GM23338 (cell line): ENCODE measurements at regions not wholly inside any gene's neighbourhood (a gene's known extent, or its start where the extent isn't known, plus 50 kb on each side); places are given as distances from the start of the nearest gene placed in this dataset.
A peak's percentile ranks its signal among the peaks of the same experiment; 100 is the strongest.

ENCODE experiments used
- ATAC-seq: fragments of 200-7000 bp; cut with Tn5 transposase; 3 replicates; pipeline ENCODE4 v1.9.1; 2020
- DNase-seq: peaks from one replicate; pipeline ENCODE4 v3.0.0-alpha.2; 2015; ENCODE audit warnings: low spot score
- H2AFZ ChIP-seq: fragments of 200-600 bp; sonication (generic); 2 replicates; pipeline ENCODE4 v1.8.0; 2016; ENCODE audit warnings: antibody characterized with exemption, mild to moderate bottlenecking, moderate library complexity
- H3F3A ChIP-seq: fragments of 200-600 bp; sonication (generic); replicated peaks from 2 replicates; pipeline ENCODE4 v1.8.0; 2017; ENCODE audit warnings: antibody characterized with exemption, mixed run types, low read depth
- H3K27ac ChIP-seq: fragments of 200-600 bp; sonication (generic); 2 replicates; pipeline ENCODE4 v1.6.1; 2016; ENCODE audit warnings: low read depth
- H3K27me3 ChIP-seq: fragments of 200-600 bp; sonication (generic); 2 replicates; pipeline ENCODE4 v1.8.0; 2016; ENCODE audit warnings: mild to moderate bottlenecking, mixed run types, moderate library complexity; ENCODE audit not compliant: insufficient read depth
- H3K36me3 ChIP-seq: fragments of 200-600 bp; sonication (generic); 2 replicates; pipeline ENCODE4 v1.8.0; 2016; ENCODE audit warnings: mild to moderate bottlenecking; ENCODE audit not compliant: insufficient read depth
- H3K4me1 ChIP-seq: fragments of 200-600 bp; sonication (generic); 2 replicates; pipeline ENCODE4 v1.8.0; 2016; ENCODE audit warnings: mild to moderate bottlenecking, moderate library complexity; ENCODE audit not compliant: insufficient read depth
- H3K4me2 ChIP-seq: fragments of 200-600 bp; sonication (generic); 2 replicates; pipeline ENCODE4 v1.7.1; 2017; ENCODE audit warnings: mixed run types
- H3K4me3 ChIP-seq: fragments of 200-600 bp; sonication (generic); 2 replicates; pipeline ENCODE4 v1.6.1; 2016; ENCODE audit warnings: mixed run types
- H3K79me2 ChIP-seq: fragments of 200-600 bp; sonication (generic); replicated peaks from 2 replicates; pipeline ENCODE4 v1.8.0; 2017; ENCODE audit warnings: mild to moderate bottlenecking; ENCODE audit not compliant: insufficient read depth
- H3K9me2 ChIP-seq: fragments of 200-600 bp; sonication (generic); 2 replicates; pipeline ENCODE4 v1.8.0; 2017; ENCODE audit not compliant: insufficient read depth
- H4K20me1 ChIP-seq: fragments of 200-600 bp; sonication (generic); replicated peaks from 2 replicates; pipeline ENCODE4 v1.8.0; 2017; ENCODE audit warnings: mild to moderate bottlenecking; ENCODE audit not compliant: insufficient read depth
- H3K27ac Mint-ChIP-seq: 2 replicates; pipeline ENCODE4 v1.8.0; 2020; ENCODE audit warnings: inconsistent platforms, mild to moderate bottlenecking, moderate library complexity, mixed read lengths
- H3K27me3 Mint-ChIP-seq: 3 replicates; pipeline ENCODE4 v1.8.0; 2022; ENCODE audit warnings: low read depth, mild to moderate bottlenecking, moderate library complexity, mixed read lengths, inconsistent platforms; ENCODE audit not compliant: insufficient read depth, poor library complexity
- H3K36me3 Mint-ChIP-seq: 3 replicates; pipeline ENCODE4 v1.8.0; 2021; ENCODE audit warnings: low read depth, mild to moderate bottlenecking, inconsistent platforms, moderate library complexity, mixed read lengths
- H3K4me1 Mint-ChIP-seq: 3 replicates; pipeline ENCODE4 v1.8.0; 2020; ENCODE audit warnings: mild to moderate bottlenecking, inconsistent platforms, mixed read lengths
- H3K4me3 Mint-ChIP-seq: 3 replicates; pipeline ENCODE4 v1.8.0; 2021; ENCODE audit warnings: moderate library complexity, mild to moderate bottlenecking, inconsistent platforms, mixed read lengths
- H3K9me3 Mint-ChIP-seq: 3 replicates; pipeline ENCODE4 v1.8.0; 2020; ENCODE audit warnings: moderate library complexity, mild to moderate bottlenecking, inconsistent platforms, mixed read lengths
- CREB1 ChIP-seq: fragments of 250-450 bp; sonication (Bioruptor Pico); IDR thresholded peaks from 2 replicates; pipeline ENCODE4 v1.5.0; 2020; ENCODE audit warnings: low read depth, mild to moderate bottlenecking, moderate library complexity
- EZH2phosphoT487 ChIP-seq: fragments of 200-600 bp; sonication (generic); IDR thresholded peaks from one replicate; pipeline ENCODE4 v1.8.1; 2018; ENCODE audit warnings: antibody characterized with exemption; ENCODE audit not compliant: unreplicated experiment
- JUNB ChIP-seq: IDR thresholded peaks from one replicate; pipeline ENCODE4 v1.6.1; 2016; ENCODE audit warnings: antibody characterized with exemption; ENCODE audit not compliant: unreplicated experiment
- NANOG ChIP-seq: IDR thresholded peaks from 2 replicates; pipeline ENCODE4 v1.6.1; 2016; ENCODE audit warnings: antibody characterized with exemption, borderline replicate concordance
- ZNF114 ChIP-seq: fragments of 250-450 bp; sonication (Bioruptor Pico); IDR thresholded peaks from 2 replicates; pipeline ENCODE4 v1.5.0; 2020; ENCODE audit warnings: mild to moderate bottlenecking, moderate library complexity
- TF ChIP-seq, protein P1 (sequence below): fragments of 250-450 bp; sonication (Bioruptor Pico); IDR thresholded peaks from 2 replicates; pipeline ENCODE4 v1.5.0; 2020; ENCODE audit warnings: mild to moderate bottlenecking, moderate library complexity
- TF ChIP-seq, protein P2 (sequence below), 2 experiments: fragments of 200-600 bp in 1 of 2; sonication (generic) in 1 of 2; conservative IDR thresholded peaks; 2 replicates each; pipeline versions ENCODE4 v1.5.1 to v1.6.1; 2016 to 2017; ENCODE audit warnings: antibody characterized with exemption in 2 of 2, low read depth in 2 of 2, mild to moderate bottlenecking in 2 of 2, moderate library complexity in 1 of 2
- TF ChIP-seq, protein P3 (sequence below): IDR thresholded peaks from 2 replicates; pipeline ENCODE4 v1.6.1; 2016; ENCODE audit warnings: antibody characterized with exemption
- TF ChIP-seq, protein P4 (sequence below): IDR thresholded peaks from one replicate; pipeline ENCODE4 v1.6.1; 2018; ENCODE audit warnings: antibody characterized with exemption; ENCODE audit not compliant: unreplicated experiment

DNA sequence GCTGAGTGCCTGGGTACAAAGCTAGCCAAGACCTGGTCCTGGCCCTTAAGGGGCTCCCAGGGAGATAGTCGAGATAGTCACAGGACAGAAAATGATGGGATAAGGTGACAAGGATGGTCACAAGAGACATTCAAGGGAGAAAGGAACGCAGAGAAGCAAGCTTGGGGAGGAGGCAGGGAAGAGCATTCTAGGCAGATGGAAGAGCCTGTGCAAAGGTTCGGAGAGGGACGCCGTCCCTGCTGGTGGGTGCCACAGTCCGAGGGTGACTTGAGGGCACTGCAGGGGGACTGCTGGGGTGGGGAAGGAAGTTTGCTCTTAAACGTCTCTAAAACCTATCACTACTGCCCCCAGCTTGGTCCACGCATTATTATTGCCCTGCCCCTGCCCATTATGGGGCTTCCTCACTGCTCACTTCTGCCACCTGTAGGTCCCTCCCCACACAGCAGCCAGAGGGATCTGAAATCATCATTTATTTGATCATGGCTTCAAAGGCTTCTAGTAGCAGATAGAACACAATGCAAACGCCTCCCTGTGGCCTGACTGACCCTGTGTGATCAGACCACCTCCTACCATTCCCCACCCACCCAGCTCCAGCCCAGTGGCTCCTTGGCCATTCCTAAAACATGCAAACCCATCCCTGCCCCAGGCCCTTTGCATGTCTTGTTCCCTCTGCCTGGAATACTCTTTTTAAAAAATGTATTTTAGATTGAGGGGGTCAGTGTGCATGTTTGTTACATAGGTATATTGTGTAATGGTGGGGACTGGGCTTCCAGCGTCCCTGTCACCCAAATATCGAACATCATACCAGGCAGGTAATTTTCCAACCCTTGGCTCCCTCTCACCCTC is 60.3 kb downstream of the RMI2 start (continued):
- TF ChIP-seq, protein P1, sequence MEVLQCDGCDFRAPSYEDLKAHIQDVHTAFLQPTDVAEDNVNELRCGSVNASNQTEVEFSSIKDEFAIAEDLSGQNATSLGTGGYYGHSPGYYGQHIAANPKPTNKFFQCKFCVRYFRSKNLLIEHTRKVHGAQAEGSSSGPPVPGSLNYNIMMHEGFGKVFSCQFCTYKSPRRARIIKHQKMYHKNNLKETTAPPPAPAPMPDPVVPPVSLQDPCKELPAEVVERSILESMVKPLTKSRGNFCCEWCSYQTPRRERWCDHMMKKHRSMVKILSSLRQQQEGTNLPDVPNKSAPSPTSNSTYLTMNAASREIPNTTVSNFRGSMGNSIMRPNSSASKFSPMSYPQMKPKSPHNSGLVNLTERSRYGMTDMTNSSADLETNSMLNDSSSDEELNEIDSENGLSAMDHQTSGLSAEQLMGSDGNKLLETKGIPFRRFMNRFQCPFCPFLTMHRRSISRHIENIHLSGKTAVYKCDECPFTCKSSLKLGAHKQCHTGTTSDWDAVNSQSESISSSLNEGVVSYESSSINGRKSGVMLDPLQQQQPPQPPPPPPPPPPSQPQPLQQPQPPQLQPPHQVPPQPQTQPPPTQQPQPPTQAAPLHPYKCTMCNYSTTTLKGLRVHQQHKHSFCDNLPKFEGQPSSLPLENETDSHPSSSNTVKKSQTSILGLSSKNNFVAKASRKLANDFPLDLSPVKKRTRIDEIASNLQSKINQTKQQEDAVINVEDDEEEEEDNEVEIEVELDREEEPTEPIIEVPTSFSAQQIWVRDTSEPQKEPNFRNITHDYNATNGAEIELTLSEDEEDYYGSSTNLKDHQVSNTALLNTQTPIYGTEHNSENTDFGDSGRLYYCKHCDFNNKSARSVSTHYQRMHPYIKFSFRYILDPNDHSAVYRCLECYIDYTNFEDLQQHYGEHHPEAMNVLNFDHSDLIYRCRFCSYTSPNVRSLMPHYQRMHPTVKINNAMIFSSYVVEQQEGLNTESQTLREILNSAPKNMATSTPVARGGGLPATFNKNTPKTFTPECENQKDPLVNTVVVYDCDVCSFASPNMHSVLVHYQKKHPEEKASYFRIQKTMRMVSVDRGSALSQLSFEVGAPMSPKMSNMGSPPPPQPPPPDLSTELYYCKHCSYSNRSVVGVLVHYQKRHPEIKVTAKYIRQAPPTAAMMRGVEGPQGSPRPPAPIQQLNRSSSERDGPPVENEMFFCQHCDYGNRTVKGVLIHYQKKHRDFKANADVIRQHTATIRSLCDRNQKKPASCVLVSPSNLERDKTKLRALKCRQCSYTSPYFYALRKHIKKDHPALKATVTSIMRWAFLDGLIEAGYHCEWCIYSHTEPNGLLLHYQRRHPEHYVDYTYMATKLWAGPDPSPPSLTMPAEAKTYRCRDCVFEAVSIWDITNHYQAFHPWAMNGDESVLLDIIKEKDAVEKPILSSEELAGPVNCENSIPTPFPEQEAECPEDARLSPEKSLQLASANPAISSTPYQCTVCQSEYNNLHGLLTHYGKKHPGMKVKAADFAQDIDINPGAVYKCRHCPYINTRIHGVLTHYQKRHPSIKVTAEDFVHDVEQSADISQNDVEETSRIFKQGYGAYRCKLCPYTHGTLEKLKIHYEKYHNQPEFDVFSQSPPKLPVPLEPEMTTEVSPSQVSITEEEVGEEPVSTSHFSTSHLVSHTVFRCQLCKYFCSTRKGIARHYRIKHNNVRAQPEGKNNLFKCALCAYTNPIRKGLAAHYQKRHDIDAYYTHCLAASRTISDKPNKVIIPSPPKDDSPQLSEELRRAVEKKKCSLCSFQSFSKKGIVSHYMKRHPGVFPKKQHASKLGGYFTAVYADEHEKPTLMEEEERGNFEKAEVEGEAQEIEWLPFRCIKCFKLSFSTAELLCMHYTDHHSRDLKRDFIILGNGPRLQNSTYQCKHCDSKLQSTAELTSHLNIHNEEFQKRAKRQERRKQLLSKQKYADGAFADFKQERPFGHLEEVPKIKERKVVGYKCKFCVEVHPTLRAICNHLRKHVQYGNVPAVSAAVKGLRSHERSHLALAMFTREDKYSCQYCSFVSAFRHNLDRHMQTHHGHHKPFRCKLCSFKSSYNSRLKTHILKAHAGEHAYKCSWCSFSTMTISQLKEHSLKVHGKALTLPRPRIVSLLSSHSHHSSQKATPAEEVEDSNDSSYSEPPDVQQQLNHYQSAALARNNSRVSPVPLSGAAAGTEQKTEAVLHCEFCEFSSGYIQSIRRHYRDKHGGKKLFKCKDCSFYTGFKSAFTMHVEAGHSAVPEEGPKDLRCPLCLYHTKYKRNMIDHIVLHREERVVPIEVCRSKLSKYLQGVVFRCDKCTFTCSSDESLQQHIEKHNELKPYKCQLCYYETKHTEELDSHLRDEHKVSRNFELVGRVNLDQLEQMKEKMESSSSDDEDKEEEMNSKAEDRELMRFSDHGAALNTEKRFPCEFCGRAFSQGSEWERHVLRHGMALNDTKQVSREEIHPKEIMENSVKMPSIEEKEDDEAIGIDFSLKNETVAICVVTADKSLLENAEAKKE (CRISPR knock-in tag), result no peak
- TF ChIP-seq, protein P2, sequence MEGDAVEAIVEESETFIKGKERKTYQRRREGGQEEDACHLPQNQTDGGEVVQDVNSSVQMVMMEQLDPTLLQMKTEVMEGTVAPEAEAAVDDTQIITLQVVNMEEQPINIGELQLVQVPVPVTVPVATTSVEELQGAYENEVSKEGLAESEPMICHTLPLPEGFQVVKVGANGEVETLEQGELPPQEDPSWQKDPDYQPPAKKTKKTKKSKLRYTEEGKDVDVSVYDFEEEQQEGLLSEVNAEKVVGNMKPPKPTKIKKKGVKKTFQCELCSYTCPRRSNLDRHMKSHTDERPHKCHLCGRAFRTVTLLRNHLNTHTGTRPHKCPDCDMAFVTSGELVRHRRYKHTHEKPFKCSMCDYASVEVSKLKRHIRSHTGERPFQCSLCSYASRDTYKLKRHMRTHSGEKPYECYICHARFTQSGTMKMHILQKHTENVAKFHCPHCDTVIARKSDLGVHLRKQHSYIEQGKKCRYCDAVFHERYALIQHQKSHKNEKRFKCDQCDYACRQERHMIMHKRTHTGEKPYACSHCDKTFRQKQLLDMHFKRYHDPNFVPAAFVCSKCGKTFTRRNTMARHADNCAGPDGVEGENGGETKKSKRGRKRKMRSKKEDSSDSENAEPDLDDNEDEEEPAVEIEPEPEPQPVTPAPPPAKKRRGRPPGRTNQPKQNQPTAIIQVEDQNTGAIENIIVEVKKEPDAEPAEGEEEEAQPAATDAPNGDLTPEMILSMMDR (conservative IDR thresholded peaks at IDR 0.05; ENCODE audit: low read depth in 2 of 2), result peak; percentile 75 to 78

DNA sequence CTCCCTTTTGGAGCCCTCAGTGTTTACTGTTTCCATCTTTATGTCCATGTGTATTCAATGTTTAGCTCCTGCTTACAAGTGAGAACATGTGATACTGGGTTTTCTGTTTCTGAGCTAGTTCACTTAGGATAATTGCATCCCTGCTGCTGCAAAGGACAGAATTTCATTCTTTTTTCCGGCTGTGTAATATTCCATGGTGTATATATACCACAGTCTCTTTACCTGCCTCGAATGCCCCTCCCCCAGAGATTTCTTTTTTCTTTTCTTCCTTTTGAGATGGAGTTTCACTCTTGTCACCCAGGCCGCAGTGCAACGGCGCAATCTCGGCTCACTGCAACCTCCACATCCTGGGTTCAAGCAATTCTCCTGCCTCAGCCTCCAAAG is 60.9 kb downstream of the RMI2 start:
- Histone ChIP-seq H3K4me2 (no peak overlapping the region), H2AFZ (no peak overlapping the region), H3K4me1 (no peaks in the 10 kb centered on the region), H3K9me2 (no peaks in the 10 kb centered on the region), H4K20me1 (no peaks in the 10 kb centered on the region), H3K27ac (no peak overlapping the region), H3K36me3 (no peaks in the 10 kb centered on the region), H3K79me2 (no peaks in the 10 kb centered on the region), H3K4me3 (no peak overlapping the region), H3F3A (no peaks in the 10 kb centered on the region), H3K27me3 (no peaks in the 10 kb centered on the region)
- peaks cover 6% of the 10 kb centered on the region for H3K27me3 Mint-ChIP-seq
- H3K4me3 Mint-ChIP-seq, result no peak overlapping the region; the same call in 2 of the 3 replicates
- DNase-seq (no peak), ATAC-seq (no peak)
- H3K36me3 Mint-ChIP-seq, result no peaks in the 10 kb centered on the region
- H3K4me1 Mint-ChIP-seq, result no peaks in the 10 kb centered on the region; the same call in 2 of the 3 replicates
- H3K9me3 Mint-ChIP-seq, result peaks cover 6% of the 10 kb centered on the region; the same call in 1 of the 3 replicates
- H3K27ac Mint-ChIP-seq, result no peak overlapping the region
- TF ChIP-seq EZH2phosphoT487, result no peak
- TF ChIP-seq, protein P3, sequence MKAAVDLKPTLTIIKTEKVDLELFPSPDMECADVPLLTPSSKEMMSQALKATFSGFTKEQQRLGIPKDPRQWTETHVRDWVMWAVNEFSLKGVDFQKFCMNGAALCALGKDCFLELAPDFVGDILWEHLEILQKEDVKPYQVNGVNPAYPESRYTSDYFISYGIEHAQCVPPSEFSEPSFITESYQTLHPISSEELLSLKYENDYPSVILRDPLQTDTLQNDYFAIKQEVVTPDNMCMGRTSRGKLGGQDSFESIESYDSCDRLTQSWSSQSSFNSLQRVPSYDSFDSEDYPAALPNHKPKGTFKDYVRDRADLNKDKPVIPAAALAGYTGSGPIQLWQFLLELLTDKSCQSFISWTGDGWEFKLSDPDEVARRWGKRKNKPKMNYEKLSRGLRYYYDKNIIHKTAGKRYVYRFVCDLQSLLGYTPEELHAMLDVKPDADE, result no peak
- no peak for TF ChIP-seq NANOG
- no peak for TF ChIP-seq JUNB
- TF ChIP-seq ZNF114 (CRISPR knock-in tag), result no peak
- TF ChIP-seq, protein P4, sequence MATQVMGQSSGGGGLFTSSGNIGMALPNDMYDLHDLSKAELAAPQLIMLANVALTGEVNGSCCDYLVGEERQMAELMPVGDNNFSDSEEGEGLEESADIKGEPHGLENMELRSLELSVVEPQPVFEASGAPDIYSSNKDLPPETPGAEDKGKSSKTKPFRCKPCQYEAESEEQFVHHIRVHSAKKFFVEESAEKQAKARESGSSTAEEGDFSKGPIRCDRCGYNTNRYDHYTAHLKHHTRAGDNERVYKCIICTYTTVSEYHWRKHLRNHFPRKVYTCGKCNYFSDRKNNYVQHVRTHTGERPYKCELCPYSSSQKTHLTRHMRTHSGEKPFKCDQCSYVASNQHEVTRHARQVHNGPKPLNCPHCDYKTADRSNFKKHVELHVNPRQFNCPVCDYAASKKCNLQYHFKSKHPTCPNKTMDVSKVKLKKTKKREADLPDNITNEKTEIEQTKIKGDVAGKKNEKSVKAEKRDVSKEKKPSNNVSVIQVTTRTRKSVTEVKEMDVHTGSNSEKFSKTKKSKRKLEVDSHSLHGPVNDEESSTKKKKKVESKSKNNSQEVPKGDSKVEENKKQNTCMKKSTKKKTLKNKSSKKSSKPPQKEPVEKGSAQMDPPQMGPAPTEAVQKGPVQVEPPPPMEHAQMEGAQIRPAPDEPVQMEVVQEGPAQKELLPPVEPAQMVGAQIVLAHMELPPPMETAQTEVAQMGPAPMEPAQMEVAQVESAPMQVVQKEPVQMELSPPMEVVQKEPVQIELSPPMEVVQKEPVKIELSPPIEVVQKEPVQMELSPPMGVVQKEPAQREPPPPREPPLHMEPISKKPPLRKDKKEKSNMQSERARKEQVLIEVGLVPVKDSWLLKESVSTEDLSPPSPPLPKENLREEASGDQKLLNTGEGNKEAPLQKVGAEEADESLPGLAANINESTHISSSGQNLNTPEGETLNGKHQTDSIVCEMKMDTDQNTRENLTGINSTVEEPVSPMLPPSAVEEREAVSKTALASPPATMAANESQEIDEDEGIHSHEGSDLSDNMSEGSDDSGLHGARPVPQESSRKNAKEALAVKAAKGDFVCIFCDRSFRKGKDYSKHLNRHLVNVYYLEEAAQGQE, result no peak
- TF ChIP-seq CREB1 (CRISPR knock-in tag), result no peak
